ENCODE measurements at regions not wholly inside any gene's neighbourhood (a gene's known extent, or its start where the extent isn't known, plus 50 kb on each side); places are given as distances from the start of the nearest gene placed in this dataset.

- TF ChIP-seq EP300 (IDR thresholded peaks at IDR 0.05) (no peak), CTCF (IDR thresholded peaks at IDR 0.05) (no peak), POLR2A (IDR thresholded peaks at IDR 0.05) (no peak), POLR2AphosphoS5 (IDR thresholded peaks at IDR 0.05) (no peak)
Observed at GRCh38 chr21:38995071-38995669, 188.1 kb downstream of the PSMG1 start.

Data from upper lobe of left lung (tissue), 4 donors.